ENCODE measurements at regions not wholly inside any gene's neighbourhood (a gene's known extent, or its start where the extent isn't known, plus 50 kb on each side); places are given as distances from the start of the nearest gene placed in this dataset.

DNA sequence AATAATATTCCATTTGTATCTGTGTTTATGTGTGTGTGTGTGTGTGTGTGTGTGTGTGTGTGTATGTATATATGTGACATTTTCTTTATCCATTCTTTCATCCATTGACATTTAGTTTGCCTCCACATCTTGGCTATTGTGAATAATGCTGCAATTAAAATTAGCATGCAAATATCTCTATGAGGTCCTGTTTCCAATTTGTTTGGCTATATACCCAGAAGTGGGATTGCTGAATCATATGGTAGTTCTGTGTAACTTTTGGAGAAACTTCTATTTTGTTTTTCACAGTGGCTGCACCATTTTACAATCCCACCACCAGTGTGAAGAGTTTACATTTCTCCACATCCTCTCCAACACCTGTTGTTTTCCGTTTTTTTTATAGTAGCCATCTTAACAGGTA, 53.1 kb downstream of the CH25H start:
- DNase-seq (ENCODE audit: low read depth), result no peak

DNA sequence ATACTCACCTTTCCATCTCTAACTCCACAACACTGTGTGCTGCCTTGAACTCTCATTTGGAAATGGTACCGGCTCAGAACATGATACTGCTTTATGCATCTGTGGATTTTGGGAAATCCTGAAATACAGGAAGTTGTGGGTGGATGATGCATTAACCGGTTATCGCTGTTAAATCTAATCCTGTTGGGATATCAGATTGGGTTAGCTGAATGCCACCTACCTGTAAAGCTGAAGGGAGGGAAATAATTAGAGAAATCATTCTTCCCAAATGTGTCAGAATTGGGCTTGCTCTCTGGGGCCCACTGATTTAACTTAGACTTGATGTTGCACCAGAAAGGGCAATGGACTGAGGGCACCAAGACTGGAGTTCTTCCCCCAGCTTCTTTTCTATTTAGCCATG, 54.0 kb downstream of the CH25H start:
- no peak for DNase-seq (ENCODE audit: low read depth)

DNA sequence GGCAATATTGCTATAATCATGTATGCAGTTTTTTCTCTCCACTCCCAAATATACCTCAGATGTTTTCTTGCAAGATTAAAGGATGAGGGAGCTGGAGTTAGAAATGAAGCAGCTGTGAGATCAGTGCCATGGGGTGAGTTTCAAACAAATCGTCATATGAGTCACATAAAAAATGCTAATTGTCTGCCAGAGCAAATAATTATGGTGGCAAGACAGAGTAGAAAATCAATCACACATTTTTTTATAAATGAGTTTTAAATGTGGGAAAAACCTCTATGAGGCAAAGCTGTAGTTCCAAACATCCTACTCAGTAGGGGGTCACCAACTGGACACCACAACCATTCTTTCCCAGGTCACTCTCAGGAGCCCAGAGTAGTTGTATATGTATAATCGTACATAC, 55.3 kb downstream of the CH25H start:
- DNase-seq (ENCODE audit: low read depth), result no peak

DNA sequence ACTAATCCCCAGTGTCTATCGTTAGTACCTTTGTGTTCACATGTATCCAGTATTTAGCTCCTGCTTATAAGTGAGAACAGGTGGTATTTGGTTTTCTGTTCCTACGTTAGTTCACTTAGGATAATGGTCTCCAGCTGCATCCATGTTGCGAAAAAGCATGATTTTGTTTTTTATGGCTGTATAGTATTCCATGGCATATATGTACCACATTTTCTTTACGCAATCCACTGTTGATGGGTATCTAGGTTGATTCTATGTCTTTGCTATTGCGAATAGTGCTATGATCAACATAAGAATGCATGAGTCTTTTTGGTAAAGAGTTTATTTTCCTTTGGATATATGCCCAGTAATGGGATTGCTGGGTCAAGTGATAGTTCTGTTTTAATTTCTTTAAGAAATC, 59.1 kb downstream of the CH25H start:
- no peak for DNase-seq (ENCODE audit: low read depth)

DNA sequence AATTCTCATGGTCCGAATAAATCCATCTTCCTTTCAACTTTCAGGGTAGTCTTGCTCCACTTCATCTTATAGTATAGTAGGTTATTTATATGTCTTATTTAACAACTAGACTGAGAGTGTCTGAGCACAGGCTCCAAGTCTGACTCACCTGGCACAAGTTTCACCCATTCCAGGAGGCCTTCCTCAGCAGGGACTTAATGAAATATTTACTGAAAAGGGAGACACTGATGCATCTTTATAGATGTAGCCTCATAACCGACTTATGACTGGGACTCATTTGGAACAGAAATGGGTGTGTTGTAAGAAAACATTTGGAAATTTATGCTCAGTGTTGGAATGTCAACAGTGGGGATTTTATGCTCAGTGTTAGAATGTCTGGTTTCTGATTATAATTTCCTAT, 59.9 kb downstream of the CH25H start:
- DNase-seq (ENCODE audit: low read depth), result peak; percentile 68

DNA sequence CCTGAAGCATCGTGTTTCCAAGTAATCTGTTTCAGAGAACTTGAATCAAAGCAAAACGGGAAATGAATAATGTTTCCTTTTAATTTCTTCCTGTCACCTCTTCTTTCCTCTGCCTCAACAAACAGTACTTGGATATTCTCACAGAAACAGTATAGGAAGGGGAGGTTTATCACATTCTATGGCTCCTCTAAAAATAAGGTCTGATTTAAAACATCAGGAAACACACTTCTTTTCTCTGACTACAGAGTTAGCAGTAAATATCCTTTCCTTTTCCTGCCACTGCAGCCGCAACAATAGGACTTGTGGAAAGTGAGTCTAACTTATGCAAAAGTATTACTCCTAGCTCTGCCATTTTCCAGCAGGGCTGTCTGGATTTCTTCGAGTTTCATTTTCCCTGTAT, 62.3 kb downstream of the CH25H start:
- DNase-seq (ENCODE audit: low read depth), result no peak

DNA sequence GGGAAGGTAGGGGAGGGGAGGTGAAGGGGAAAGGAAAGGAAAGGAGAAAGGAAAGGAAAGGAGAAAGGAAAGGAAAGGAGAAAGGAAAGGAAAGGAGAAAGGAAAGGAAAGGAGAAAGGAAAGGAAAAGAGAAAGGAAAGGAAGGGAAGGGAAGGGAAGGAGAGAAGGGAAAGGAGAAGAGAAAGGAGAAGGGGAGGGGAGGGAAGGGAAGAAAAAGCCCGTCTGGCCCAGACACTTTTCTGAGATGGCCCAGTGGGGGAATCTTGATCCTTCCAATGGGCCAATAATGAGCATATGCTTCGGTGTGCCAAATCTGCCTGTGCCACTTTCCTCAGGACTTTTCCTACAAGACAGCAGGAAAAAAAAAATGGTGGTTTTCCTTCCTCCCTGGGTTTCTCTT, 64.5 kb downstream of the CH25H start:
- no peak for DNase-seq (ENCODE audit: low read depth)

DNA sequence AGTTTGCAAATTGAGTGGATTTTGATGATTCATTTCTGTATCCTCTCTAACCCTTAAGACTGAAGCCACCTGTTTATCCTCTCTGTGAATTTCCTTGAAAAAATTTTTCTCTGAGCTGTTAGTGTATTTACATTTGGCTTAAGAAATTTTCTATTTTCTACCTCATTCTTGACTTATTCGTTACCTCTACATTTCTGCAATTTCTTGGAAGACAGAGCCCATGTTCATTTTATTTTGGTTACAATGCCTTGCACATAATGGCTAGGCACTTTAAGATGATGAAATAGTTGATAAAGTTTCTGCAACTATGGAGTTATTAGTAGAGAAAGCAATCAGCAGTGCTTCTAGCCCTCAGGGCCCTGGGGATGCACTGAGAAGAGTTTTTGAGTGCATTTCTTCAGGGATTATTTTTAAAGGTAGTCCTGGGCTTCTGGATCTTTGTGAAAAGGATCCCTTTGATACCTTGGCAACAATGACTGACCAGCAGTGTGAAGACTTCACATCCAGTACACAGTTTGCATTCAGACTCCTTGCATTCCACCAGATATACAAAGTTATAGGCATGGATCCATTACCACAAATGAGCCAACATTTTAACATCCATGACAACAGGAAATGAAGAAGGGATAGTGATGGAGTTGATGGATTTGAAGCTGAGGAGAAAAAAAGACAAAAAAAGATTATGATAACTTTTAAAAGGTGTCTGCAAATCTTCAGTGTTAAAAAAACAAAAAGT, 68.2 kb downstream of the CH25H start:
- DNase-seq (ENCODE audit: low read depth), result no peak

DNA sequence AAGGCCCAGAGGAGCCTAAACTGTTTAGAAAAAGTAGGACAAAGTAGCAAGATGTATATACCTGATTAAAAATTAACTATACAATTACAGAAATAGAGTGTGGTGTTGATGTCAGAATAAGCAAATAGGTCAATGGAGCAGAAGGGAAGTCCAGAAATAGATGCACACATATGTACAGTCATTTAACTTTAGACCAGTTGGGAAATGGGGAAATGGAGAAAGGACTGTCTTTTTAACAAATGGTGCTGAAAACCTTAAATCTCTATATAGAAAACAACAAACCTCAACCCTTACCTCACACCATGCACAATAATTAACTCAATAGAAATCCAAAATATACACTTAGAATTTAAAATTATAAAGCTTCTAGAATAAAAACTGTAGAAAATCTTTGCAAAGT, 72.2 kb downstream of the CH25H start:
- DNase-seq (ENCODE audit: low read depth), result no peak

DNA sequence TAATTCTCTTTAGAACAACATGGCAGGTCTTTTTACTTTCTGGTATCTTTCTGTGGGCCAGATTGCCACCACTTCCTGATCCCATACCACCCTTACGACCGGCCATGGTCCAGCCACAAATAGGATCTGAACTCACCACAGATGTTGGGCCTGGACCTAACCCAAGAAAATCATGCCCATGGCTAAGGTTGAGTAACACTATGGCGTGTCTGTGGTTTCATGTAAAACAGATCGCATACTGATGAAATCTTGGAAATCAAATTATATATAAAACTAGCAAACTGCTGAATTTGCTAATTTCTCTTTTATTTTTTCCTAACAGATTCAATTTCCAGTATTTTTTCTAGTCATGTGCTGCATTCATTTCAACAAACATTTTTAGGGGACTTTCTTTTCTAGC, 77.2 kb downstream of the CH25H start:
- peak; percentile 56 for DNase-seq (ENCODE audit: low read depth)

DNA sequence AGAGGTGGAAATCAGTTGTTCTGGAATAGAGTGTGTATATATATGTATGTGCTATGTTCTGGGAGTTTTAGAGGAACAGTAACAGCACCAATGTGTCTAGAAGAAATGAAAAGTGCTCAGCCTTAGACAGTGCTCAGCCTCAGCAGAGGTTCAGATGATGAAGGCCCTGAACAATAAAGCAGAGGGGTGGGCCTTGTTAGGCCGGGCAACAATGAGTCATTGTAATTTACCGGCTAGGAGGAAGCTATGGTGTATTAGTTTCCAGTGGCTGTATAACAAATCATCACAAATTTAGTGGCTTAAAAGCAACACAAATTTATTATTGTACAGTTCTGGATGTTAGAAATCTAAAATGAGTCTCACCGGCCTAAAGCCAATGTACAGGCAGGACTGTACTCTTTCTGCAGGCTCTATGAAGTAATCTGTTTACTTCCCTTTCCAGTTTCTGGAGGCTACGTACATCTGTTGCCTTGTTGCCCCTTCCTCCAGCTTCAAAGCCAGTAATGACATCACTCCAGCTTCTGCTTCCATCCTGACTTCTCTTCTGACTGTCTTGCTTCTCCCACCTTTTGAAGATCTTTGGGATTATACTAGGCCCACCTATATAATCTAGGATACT, 84.6 kb downstream of the CH25H start:
- no peak for DNase-seq (ENCODE audit: low read depth)

DNA sequence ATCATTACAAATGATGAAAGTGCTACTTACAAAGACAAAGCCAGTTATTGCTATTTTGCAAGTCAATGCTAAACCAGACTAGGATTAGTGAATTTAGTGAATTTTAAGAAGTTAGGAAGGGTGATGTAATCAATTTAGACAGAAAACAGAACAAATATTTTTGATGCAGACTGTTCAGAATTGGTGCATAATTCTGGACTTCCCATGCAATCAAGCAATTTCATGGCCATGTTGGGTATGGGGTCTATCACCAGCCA, 85.4 kb downstream of the CH25H start:
- DNase-seq (ENCODE audit: low read depth), result no peak

DNA sequence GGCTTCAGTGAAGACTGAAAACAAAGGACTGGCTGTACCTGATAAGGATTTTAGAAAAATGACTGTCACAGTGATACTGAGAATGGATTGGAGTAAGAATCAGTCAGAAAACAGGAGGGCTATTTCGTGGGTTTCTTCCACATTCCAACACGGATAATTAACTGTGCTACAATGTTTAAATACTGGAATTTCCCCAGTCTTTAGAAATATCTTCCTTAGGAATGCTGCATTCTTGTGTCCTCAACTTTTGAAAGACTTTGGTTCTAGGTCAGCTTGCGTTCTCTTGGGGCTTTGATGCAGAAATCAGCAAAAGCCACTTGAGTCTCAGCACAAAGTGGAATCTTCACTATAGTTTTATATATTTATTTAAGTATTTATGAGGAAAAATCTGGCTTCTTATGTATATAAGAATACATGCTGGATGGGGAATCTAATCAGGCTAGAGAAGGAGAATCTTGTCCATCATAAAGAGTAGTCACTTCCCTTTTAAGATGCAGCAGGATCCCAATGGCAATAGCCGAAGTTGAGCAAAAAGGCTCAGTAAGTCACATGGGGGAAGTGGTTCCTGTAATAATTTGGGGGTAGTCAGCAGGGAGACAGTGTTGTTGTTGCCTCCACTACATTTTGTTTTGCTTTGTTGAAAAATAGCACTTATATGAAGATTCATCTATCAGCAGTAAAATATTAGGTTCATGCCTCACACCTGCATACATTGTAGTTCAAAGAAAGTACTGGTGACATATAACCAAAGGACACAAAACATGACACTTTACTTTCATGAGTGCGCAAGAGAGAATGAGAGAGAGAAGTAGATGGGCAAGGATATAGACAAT, 86.0 kb downstream of the CH25H start:
- no peak for DNase-seq (ENCODE audit: low read depth)

DNA sequence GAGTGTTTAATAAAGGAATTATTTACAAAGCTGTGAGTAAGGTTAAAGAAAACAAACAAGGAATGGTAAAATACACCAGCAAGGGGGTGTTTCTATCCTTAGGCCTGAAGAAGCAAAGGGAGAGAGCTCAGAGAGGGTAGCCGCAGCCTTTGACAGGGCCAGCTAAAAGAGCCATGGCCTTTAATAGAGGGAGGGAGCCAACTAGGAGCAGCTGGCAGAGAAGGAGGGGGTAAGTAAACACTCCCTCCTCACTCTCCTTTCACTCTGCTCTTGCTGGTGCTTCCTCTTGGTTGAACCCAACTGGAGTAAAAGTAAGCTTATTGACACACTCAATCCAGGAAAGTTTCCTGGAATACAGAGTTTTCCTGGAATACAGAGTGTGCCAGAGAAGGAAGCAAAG, 87.5 kb downstream of the CH25H start:
- no peak for DNase-seq (ENCODE audit: low read depth)

DNA sequence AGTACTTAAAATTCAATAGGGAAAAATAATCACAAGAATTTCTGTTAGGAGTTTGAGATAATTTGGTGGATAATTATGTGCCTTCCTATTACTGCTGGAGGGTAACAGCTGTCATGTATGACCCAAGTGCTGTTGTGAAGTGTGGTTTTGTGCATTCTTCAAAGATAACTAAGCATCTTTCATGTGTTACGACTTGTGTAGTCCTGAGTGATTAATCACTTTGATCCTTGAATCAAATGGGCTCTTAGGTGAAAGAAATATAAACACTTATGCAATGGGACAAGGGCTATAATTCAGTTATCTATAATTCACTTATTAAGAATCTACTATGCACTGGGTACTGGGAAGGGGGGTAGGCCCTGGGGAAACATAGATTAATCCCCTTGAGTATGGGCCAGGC, 89.0 kb downstream of the CH25H start:
- DNase-seq (ENCODE audit: low read depth), result peak; percentile 50

DNA sequence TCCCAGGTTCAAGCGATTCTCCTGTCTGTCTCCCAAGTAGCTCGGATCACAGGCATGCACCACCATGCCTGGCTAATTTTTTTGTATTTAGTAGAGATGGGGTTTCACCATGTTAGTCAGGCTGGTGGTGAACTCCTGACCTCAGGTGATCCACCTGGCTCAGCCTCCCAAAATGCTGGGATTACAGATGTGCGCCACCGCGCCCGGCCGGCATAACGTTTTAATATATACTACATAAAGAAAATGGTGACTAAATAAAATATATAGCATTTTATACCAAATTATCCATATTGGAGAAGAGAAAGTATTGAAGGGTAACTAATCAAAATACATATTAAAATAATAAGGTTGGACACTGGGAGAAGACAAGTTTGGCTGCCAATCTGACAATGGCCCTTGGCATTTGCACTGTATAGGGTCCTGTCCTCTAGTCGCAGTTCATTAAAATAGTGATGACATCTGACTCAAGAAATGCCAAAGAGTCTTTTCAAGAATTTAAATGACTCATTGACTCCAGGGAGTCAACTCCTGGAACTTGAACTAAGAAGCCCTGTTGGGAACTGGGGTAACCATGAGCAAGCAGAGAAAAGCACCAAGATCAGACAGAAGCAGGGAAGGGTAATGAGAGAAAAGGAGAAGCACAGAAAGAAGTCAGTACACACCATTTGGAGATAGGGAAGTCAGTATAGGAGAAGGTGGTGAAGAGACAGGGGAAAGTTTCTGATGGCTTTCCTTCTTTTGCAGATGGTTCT, 91.1 kb downstream of the CH25H start:
- DNase-seq (ENCODE audit: low read depth), result peak; percentile 46

DNA sequence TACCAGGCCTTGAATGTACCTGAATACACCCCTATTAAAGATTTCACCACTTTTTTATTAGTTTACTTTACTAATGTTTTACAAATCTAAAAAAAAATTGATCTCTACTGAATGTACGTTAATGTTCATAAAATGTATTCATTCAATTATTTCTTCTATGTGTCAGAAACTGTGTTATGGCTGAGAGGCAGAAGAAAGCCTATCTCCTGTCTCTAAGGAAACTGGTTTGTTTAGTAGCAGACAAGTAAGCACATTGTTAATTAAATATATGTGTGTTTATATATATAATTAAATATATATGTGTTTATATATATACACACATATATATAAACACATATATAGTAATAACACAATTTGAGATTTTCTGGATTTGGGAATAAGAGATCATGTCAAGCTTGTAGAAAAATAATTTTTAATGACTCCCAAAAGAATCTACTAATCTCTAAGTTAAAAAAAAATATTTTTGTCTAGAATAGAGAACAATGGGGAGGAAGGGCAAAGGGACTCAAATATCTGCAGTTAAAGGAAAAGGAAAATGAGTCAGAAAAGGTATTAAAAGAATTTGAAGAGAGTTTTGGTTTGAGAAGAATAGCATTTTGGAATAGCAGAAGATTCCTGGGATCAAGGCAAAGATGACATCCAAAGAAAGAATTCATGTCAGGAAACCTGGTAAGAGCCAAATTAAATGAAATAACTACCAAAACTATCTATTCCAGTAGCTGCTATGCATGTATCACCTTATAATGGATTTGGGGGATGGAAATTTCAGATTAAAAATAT, 92.1 kb downstream of the CH25H start:
- no peak for DNase-seq (ENCODE audit: low read depth)

DNA sequence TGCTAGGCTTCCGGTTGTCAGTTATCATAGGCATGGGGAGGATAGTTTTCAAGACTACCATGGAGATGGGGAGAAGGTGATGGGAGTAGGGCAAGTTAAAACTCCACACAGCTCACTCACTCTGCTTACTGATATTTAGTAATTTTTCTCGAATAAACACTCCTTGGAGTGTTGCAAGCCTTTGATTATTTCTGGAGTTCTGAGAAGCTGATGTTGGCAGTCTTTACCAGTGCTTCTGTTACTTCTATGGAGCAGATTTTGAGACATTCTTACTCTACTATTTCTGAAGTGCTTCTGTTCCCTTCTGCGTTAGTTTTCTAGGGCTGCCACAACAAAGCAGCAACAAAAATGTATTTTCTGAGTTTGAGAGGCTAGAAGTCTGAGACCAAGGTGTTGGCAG, 104.4 kb downstream of the CH25H start:
- DNase-seq (ENCODE audit: low read depth), result no peak

DNA sequence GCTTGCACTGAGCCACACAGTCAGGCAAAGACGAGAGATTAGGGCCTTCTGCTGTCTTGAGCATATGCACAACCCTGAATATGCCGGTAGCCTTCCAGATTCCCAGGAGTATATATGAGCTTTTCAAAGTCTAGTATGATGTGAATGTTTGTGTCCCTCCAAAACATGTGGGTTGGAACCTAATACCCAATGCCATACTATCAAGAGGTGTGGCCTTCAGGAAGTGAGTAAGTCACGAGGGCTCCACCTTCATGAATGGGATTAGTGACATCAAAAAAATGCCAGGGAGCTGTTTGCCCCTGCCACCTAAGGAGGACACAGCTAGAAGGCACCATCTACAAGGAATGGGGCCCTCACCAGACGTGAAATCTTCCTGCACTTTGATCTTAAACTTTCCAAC, 105.2 kb downstream of the CH25H start:
- DNase-seq (ENCODE audit: low read depth), result no peak

DNA sequence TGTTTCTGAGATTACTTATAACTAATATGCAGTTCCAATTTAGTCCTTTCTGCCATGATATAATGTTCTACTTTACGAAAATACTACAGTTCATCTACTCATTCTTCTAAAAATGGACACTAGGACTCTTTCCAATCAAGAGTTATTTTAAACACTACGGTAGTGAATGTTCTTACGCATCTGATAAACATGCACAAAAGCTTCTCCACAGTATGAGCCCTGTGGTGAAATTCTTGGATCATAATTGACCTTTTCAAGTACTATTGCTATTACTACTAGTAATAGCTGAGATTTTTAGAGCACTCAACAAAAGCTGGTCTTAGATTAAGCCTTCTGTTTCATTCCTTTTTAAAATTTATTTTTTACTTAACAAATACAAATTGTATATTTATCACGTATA, 106.4 kb downstream of the CH25H start:
- no peak for DNase-seq (ENCODE audit: low read depth)

DNA sequence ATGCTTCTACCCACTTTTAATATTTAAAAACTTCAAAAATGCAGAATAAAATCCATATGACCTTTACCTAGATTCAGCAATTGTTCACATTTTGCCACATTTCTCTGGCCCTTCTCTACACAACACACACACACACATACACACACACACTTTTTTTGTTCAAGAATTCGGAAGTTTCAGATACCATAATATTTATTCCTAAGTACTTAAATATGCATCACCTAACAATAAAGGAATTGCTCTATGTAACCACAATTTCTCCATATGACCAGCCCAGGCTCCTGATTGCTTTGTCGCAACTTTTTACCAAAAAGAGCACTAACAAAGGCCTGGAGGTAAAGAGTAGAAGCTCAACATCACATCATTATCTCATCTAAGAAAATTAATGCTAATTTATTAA, 106.6 kb downstream of the FAS start:
- no peak for DNase-seq (ENCODE audit: low read depth)

All from HS-5 (cell line).